ENCODE measurements at regions not wholly inside any gene's neighbourhood (a gene's known extent, or its start where the extent isn't known, plus 50 kb on each side); places are given as distances from the start of the nearest gene placed in this dataset.

DNA sequence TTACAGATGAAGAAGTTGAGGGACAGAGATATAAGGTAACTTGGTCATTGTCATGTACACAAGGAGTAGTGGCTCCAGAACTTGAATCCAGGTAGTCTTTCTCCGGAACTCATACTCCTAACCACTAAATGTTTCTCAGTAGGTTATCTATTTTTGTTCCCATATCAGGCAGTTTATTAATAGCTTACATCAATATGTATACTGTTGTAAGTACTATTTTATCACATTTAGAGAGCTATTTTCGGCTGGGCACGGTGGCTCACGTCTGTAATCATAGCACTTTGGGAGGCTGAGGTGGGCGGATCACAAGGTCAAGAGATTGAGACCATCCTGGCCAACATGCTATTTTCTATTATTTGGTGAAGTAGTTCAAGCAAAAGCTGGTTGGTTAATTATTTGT lies 415.6 kb upstream of the FBXO33 start:
- TF ChIP-seq, protein P1, sequence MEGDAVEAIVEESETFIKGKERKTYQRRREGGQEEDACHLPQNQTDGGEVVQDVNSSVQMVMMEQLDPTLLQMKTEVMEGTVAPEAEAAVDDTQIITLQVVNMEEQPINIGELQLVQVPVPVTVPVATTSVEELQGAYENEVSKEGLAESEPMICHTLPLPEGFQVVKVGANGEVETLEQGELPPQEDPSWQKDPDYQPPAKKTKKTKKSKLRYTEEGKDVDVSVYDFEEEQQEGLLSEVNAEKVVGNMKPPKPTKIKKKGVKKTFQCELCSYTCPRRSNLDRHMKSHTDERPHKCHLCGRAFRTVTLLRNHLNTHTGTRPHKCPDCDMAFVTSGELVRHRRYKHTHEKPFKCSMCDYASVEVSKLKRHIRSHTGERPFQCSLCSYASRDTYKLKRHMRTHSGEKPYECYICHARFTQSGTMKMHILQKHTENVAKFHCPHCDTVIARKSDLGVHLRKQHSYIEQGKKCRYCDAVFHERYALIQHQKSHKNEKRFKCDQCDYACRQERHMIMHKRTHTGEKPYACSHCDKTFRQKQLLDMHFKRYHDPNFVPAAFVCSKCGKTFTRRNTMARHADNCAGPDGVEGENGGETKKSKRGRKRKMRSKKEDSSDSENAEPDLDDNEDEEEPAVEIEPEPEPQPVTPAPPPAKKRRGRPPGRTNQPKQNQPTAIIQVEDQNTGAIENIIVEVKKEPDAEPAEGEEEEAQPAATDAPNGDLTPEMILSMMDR (conservative IDR thresholded peaks at IDR 0.05) = no peak
- no peak for TF ChIP-seq ZFX (IDR thresholded peaks at IDR 0.05)

All from C4-2B (cell line).